ENCODE measurements at regions not wholly inside any gene's neighbourhood (a gene's known extent, or its start where the extent isn't known, plus 50 kb on each side); places are given as distances from the start of the nearest gene placed in this dataset.

- no peaks in the 10 kb centered on the region for H3K36me3 ChIP-seq (ENCODE audit: insufficient read depth)
- H3K27ac ChIP-seq: no peak overlapping the region
- peaks cover 4% of the 10 kb centered on the region; the same call in 1 of the 2 replicates for H3K27me3 ChIP-seq (ENCODE audit: insufficient read depth, low read depth)
- no peaks in the 10 kb centered on the region for H4K20me1 ChIP-seq (ENCODE audit: insufficient read depth)
- no peaks in the 10 kb centered on the region for H3K79me2 ChIP-seq (ENCODE audit: insufficient read depth, low read depth)
- H3K9ac ChIP-seq: no peak overlapping the region
- no peak overlapping the region for H3K4me3 ChIP-seq (IDR thresholded peaks at IDR 0.05; ENCODE audit: insufficient read depth, low read depth, low read length)
- TF ChIP-seq, protein P1, sequence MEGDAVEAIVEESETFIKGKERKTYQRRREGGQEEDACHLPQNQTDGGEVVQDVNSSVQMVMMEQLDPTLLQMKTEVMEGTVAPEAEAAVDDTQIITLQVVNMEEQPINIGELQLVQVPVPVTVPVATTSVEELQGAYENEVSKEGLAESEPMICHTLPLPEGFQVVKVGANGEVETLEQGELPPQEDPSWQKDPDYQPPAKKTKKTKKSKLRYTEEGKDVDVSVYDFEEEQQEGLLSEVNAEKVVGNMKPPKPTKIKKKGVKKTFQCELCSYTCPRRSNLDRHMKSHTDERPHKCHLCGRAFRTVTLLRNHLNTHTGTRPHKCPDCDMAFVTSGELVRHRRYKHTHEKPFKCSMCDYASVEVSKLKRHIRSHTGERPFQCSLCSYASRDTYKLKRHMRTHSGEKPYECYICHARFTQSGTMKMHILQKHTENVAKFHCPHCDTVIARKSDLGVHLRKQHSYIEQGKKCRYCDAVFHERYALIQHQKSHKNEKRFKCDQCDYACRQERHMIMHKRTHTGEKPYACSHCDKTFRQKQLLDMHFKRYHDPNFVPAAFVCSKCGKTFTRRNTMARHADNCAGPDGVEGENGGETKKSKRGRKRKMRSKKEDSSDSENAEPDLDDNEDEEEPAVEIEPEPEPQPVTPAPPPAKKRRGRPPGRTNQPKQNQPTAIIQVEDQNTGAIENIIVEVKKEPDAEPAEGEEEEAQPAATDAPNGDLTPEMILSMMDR (conservative IDR thresholded peaks at IDR 0.05; ENCODE audit: low read depth, low read length): no peak
- H3K4me2 ChIP-seq: no peak overlapping the region
- H2AFZ ChIP-seq (ENCODE audit: low read depth): no peak overlapping the region
- H3K4me1 ChIP-seq (ENCODE audit: low read depth, poor library complexity, severe bottlenecking): peaks cover 12% of the 10 kb centered on the region
These were observed 144.8 kb downstream of the SMAD6 start for GRCh38 chr15:66846811-66847210.

DNA sequence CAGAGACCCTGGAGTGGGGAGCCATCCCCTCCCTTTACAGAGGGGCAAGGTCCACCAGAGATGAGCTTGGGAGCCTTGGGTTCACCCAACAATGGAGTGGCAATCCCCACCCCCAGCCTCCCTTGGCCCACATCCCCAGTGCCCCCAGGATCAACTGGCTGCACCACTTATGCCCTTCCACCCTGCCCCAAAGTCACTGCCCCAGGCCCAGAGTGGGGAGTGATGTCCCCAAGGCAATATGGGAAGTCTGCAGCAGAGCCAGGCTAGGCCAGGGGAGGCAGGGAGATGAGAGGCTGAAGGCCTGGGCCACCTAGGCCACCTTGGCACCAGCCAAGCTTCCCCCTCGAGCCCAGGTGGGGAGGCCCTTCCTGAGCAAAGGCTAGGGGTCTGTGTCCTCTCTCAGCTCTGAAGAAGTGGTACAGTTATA is 145.5 kb downstream of the SMAD6 start:
- H3K36me3 ChIP-seq (ENCODE audit: insufficient read depth): no peaks in the 10 kb centered on the region
- TF ChIP-seq, protein P1 (conservative IDR thresholded peaks at IDR 0.05; ENCODE audit: low read depth, low read length): no peak
- no peak overlapping the region for H3K27ac ChIP-seq
- no peaks in the 10 kb centered on the region for H3K79me2 ChIP-seq (ENCODE audit: insufficient read depth, low read depth)
- H3K4me1 ChIP-seq (ENCODE audit: low read depth, poor library complexity, severe bottlenecking): peaks cover 12% of the 10 kb centered on the region
- H4K20me1 ChIP-seq (ENCODE audit: insufficient read depth): no peaks in the 10 kb centered on the region
- no peak overlapping the region for H3K4me2 ChIP-seq
- H3K27me3 ChIP-seq (ENCODE audit: insufficient read depth, low read depth): peaks cover 3% of the 10 kb centered on the region; the same call in 1 of the 2 replicates
- H3K9ac ChIP-seq: no peak overlapping the region
- H2AFZ ChIP-seq (ENCODE audit: low read depth): no peak overlapping the region
- no peak overlapping the region for H3K4me3 ChIP-seq (IDR thresholded peaks at IDR 0.05; ENCODE audit: insufficient read depth, low read depth, low read length)

DNA sequence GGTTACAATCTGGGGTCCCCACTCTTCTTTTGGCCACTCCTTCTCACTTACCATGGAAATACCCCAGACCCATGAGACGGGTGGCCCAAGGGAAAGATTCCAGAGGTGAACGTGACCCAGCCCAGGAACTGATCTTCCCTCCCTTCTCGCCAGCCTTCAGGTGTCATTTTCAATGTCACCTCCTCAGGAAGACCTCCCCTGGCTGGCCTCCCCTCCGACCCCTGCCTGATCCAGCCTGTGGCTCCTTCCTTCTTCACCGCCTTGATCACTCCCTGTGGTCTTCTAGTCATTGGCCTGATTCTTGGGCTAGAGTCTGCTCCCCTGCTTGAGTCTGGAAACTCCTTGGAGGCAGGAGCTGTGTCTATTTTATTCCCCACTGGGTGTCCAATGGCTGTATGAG is 146.1 kb downstream of the SMAD6 start:
- Histone ChIP-seq H3K9ac (no peak overlapping the region), H3K27ac (no peak overlapping the region), H2AFZ (ENCODE audit: low read depth) (no peak overlapping the region), H3K36me3 (ENCODE audit: insufficient read depth) (no peaks in the 10 kb centered on the region), H3K4me1 (ENCODE audit: low read depth, poor library complexity, severe bottlenecking) (peaks cover 12% of the 10 kb centered on the region), H4K20me1 (ENCODE audit: insufficient read depth) (no peaks in the 10 kb centered on the region), H3K4me3 (IDR thresholded peaks at IDR 0.05; ENCODE audit: insufficient read depth, low read depth, low read length) (no peak overlapping the region), H3K4me2 (no peak overlapping the region), H3K79me2 (ENCODE audit: insufficient read depth, low read depth) (no peaks in the 10 kb centered on the region), H3K27me3 (ENCODE audit: insufficient read depth, low read depth) (peaks cover 1% of the 10 kb centered on the region; the same call in 1 of the 2 replicates)
- TF ChIP-seq, protein P1 (conservative IDR thresholded peaks at IDR 0.05; ENCODE audit: low read depth, low read length): no peak

GRCh38 chr15:66848686-66849392 is 146.8 kb downstream of the SMAD6 start:
- Histone ChIP-seq H3K27ac (no peak overlapping the region), H4K20me1 (ENCODE audit: insufficient read depth) (no peaks in the 10 kb centered on the region), H3K4me2 (no peak overlapping the region), H3K9ac (no peak overlapping the region), H3K27me3 (ENCODE audit: insufficient read depth, low read depth) (no peaks in the 10 kb centered on the region), H3K79me2 (ENCODE audit: insufficient read depth, low read depth) (no peaks in the 10 kb centered on the region), H3K4me1 (ENCODE audit: low read depth, poor library complexity, severe bottlenecking) (peaks cover 12% of the 10 kb centered on the region), H3K36me3 (ENCODE audit: insufficient read depth) (no peaks in the 10 kb centered on the region), H2AFZ (ENCODE audit: low read depth) (no peak overlapping the region), H3K4me3 (IDR thresholded peaks at IDR 0.05; ENCODE audit: insufficient read depth, low read depth, low read length) (no peak overlapping the region)
- TF ChIP-seq, protein P1 (conservative IDR thresholded peaks at IDR 0.05; ENCODE audit: low read depth, low read length): no peak
